GM23338 (cell line): ENCODE measurements at regions not wholly inside any gene's neighbourhood (a gene's known extent, or its start where the extent isn't known, plus 50 kb on each side); places are given as distances from the start of the nearest gene placed in this dataset.

Experiments used
- ATAC-seq: fragments of 200-7000 bp; cut with Tn5 transposase; 3 replicates; pipeline ENCODE4 v1.9.1; 2020
- DNase-seq: peaks from one replicate; pipeline ENCODE4 v3.0.0-alpha.2; 2015; ENCODE audit warnings: low spot score
- H2AFZ ChIP-seq: fragments of 200-600 bp; sonication (generic); 2 replicates; pipeline ENCODE4 v1.8.0; 2016; ENCODE audit warnings: antibody characterized with exemption, mild to moderate bottlenecking, moderate library complexity
- H3F3A ChIP-seq: fragments of 200-600 bp; sonication (generic); replicated peaks from 2 replicates; pipeline ENCODE4 v1.8.0; 2017; ENCODE audit warnings: antibody characterized with exemption, mixed run types, low read depth
- H3K27ac ChIP-seq: fragments of 200-600 bp; sonication (generic); 2 replicates; pipeline ENCODE4 v1.6.1; 2016; ENCODE audit warnings: low read depth
- H3K27me3 ChIP-seq: fragments of 200-600 bp; sonication (generic); 2 replicates; pipeline ENCODE4 v1.8.0; 2016; ENCODE audit warnings: mild to moderate bottlenecking, mixed run types, moderate library complexity; ENCODE audit not compliant: insufficient read depth
- H3K36me3 ChIP-seq: fragments of 200-600 bp; sonication (generic); 2 replicates; pipeline ENCODE4 v1.8.0; 2016; ENCODE audit warnings: mild to moderate bottlenecking; ENCODE audit not compliant: insufficient read depth
- H3K4me1 ChIP-seq: fragments of 200-600 bp; sonication (generic); 2 replicates; pipeline ENCODE4 v1.8.0; 2016; ENCODE audit warnings: mild to moderate bottlenecking, moderate library complexity; ENCODE audit not compliant: insufficient read depth
- H3K4me2 ChIP-seq: fragments of 200-600 bp; sonication (generic); 2 replicates; pipeline ENCODE4 v1.7.1; 2017; ENCODE audit warnings: mixed run types
- H3K4me3 ChIP-seq: fragments of 200-600 bp; sonication (generic); 2 replicates; pipeline ENCODE4 v1.6.1; 2016; ENCODE audit warnings: mixed run types
- H3K79me2 ChIP-seq: fragments of 200-600 bp; sonication (generic); replicated peaks from 2 replicates; pipeline ENCODE4 v1.8.0; 2017; ENCODE audit warnings: mild to moderate bottlenecking; ENCODE audit not compliant: insufficient read depth
- H3K9me2 ChIP-seq: fragments of 200-600 bp; sonication (generic); 2 replicates; pipeline ENCODE4 v1.8.0; 2017; ENCODE audit not compliant: insufficient read depth
- H4K20me1 ChIP-seq: fragments of 200-600 bp; sonication (generic); replicated peaks from 2 replicates; pipeline ENCODE4 v1.8.0; 2017; ENCODE audit warnings: mild to moderate bottlenecking; ENCODE audit not compliant: insufficient read depth
- H3K27ac Mint-ChIP-seq: 2 replicates; pipeline ENCODE4 v1.8.0; 2020; ENCODE audit warnings: inconsistent platforms, mild to moderate bottlenecking, moderate library complexity, mixed read lengths
- H3K27me3 Mint-ChIP-seq: 3 replicates; pipeline ENCODE4 v1.8.0; 2022; ENCODE audit warnings: low read depth, mild to moderate bottlenecking, moderate library complexity, mixed read lengths, inconsistent platforms; ENCODE audit not compliant: insufficient read depth, poor library complexity
- H3K36me3 Mint-ChIP-seq: 3 replicates; pipeline ENCODE4 v1.8.0; 2021; ENCODE audit warnings: low read depth, mild to moderate bottlenecking, inconsistent platforms, moderate library complexity, mixed read lengths
- H3K4me1 Mint-ChIP-seq: 3 replicates; pipeline ENCODE4 v1.8.0; 2020; ENCODE audit warnings: mild to moderate bottlenecking, inconsistent platforms, mixed read lengths
- H3K4me3 Mint-ChIP-seq: 3 replicates; pipeline ENCODE4 v1.8.0; 2021; ENCODE audit warnings: moderate library complexity, mild to moderate bottlenecking, inconsistent platforms, mixed read lengths
- H3K9me3 Mint-ChIP-seq: 3 replicates; pipeline ENCODE4 v1.8.0; 2020; ENCODE audit warnings: moderate library complexity, mild to moderate bottlenecking, inconsistent platforms, mixed read lengths
- CREB1 ChIP-seq: fragments of 250-450 bp; sonication (Bioruptor Pico); IDR thresholded peaks from 2 replicates; pipeline ENCODE4 v1.5.0; 2020; ENCODE audit warnings: low read depth, mild to moderate bottlenecking, moderate library complexity
- ETS1 ChIP-seq: IDR thresholded peaks from 2 replicates; pipeline ENCODE4 v1.6.1; 2016; ENCODE audit warnings: antibody characterized with exemption
- EZH2 ChIP-seq: fragments of 200-600 bp; sonication (generic); IDR thresholded peaks from one replicate; pipeline ENCODE4 v1.8.0; 2017; ENCODE audit warnings: antibody characterized with exemption, mild to moderate bottlenecking, low read depth; ENCODE audit not compliant: unreplicated experiment
- JUNB ChIP-seq: IDR thresholded peaks from one replicate; pipeline ENCODE4 v1.6.1; 2016; ENCODE audit warnings: antibody characterized with exemption; ENCODE audit not compliant: unreplicated experiment
- NANOG ChIP-seq: IDR thresholded peaks from 2 replicates; pipeline ENCODE4 v1.6.1; 2016; ENCODE audit warnings: antibody characterized with exemption, borderline replicate concordance
- POLR2AphosphoS5 ChIP-seq: IDR thresholded peaks from 2 replicates; pipeline ENCODE4 v1.6.1; 2016; ENCODE audit warnings: antibody characterized with exemption, low read depth
- ZNF462 ChIP-seq: fragments of 250-450 bp; sonication (Bioruptor Pico); IDR thresholded peaks from 2 replicates; pipeline ENCODE4 v1.5.0; 2020; ENCODE audit warnings: mild to moderate bottlenecking, moderate library complexity
- TF ChIP-seq, protein P1 (sequence below), 2 experiments: fragments of 200-600 bp in 1 of 2; sonication (generic) in 1 of 2; conservative IDR thresholded peaks; 2 replicates each; pipeline versions ENCODE4 v1.5.1 to v1.6.1; 2016 to 2017; ENCODE audit warnings: antibody characterized with exemption in 2 of 2, low read depth in 2 of 2, mild to moderate bottlenecking in 2 of 2, moderate library complexity in 1 of 2

- no peak for TF ChIP-seq JUNB
- TF ChIP-seq, protein P1, sequence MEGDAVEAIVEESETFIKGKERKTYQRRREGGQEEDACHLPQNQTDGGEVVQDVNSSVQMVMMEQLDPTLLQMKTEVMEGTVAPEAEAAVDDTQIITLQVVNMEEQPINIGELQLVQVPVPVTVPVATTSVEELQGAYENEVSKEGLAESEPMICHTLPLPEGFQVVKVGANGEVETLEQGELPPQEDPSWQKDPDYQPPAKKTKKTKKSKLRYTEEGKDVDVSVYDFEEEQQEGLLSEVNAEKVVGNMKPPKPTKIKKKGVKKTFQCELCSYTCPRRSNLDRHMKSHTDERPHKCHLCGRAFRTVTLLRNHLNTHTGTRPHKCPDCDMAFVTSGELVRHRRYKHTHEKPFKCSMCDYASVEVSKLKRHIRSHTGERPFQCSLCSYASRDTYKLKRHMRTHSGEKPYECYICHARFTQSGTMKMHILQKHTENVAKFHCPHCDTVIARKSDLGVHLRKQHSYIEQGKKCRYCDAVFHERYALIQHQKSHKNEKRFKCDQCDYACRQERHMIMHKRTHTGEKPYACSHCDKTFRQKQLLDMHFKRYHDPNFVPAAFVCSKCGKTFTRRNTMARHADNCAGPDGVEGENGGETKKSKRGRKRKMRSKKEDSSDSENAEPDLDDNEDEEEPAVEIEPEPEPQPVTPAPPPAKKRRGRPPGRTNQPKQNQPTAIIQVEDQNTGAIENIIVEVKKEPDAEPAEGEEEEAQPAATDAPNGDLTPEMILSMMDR (conservative IDR thresholded peaks at IDR 0.05; ENCODE audit: low read depth in 2 of 2) = peak; percentile 62 to 64
Observed at GRCh38 chr15:31887246-31887645, 143.1 kb upstream of the CHRNA7 start.

GRCh38 chr15:31892513-31892912 lies 137.8 kb upstream of the CHRNA7 start:
- no peaks in the 10 kb centered on the region for H3K4me1 ChIP-seq
- no peak overlapping the region for H3K4me3 ChIP-seq
- H3K79me2 ChIP-seq = no peaks in the 10 kb centered on the region
- Mint-ChIP-seq H3K27ac (no peak overlapping the region), H3K4me1 (no peaks in the 10 kb centered on the region), H3K36me3 (no peaks in the 10 kb centered on the region; the same call in 1 of the 3 replicates), H3K4me3 (no peak overlapping the region), H3K27me3 (peaks cover 3% of the 10 kb centered on the region), H3K9me3 (peaks cover 2% of the 10 kb centered on the region; the same call in 1 of the 3 replicates)
- H4K20me1 ChIP-seq = no peaks in the 10 kb centered on the region
- H3F3A ChIP-seq = no peaks in the 10 kb centered on the region
- no peaks in the 10 kb centered on the region for H3K36me3 ChIP-seq
- H3K27ac ChIP-seq = no peak overlapping the region
- H3K27me3 ChIP-seq = no peaks in the 10 kb centered on the region
- H3K9me2 ChIP-seq = peaks cover 6% of the 10 kb centered on the region; the same call in 1 of the 2 replicates
- no peak for DNase-seq
- H3K4me2 ChIP-seq = no peak overlapping the region
- ATAC-seq = no peak
- H2AFZ ChIP-seq = no peak overlapping the region
- no peak for TF ChIP-seq CREB1 (CRISPR knock-in tag)
- no peak for TF ChIP-seq POLR2AphosphoS5
- no peak for TF ChIP-seq EZH2
- TF ChIP-seq ZNF462 (CRISPR knock-in tag) = no peak
- no peak for TF ChIP-seq ETS1
- no peak for TF ChIP-seq NANOG
- TF ChIP-seq, protein P1 (conservative IDR thresholded peaks at IDR 0.05; ENCODE audit: low read depth in 2 of 2) = no peak

More at GRCh38 chr15:31887246-31887645, 143.1 kb upstream of the CHRNA7 start:
- Mint-ChIP-seq H3K4me1 (no peaks in the 10 kb centered on the region), H3K27me3 (no peaks in the 10 kb centered on the region), H3K36me3 (no peaks in the 10 kb centered on the region), H3K27ac (no peak overlapping the region), H3K4me3 (no peak overlapping the region), H3K9me3 (no peaks in the 10 kb centered on the region; the same call in 2 of the 3 replicates)
- peak overlapping the region; percentile 18; the same call in 1 of the 2 replicates for H3K4me3 ChIP-seq
- H3K4me1 ChIP-seq = no peaks in the 10 kb centered on the region
- H3K36me3 ChIP-seq = no peaks in the 10 kb centered on the region
- H3K9me2 ChIP-seq = peaks cover 3% of the 10 kb centered on the region; the same call in 1 of the 2 replicates
- H3K4me2 ChIP-seq = peak overlapping the region; percentile 38; the same call in 1 of the 2 replicates
- H2AFZ ChIP-seq = peak overlapping the region; percentile 87
- no peaks in the 10 kb centered on the region for H4K20me1 ChIP-seq
- H3K27me3 ChIP-seq = no peaks in the 10 kb centered on the region
- ATAC-seq = peak; percentile 100
- H3K27ac ChIP-seq = no peak overlapping the region
- H3F3A ChIP-seq = no peaks in the 10 kb centered on the region
- no peaks in the 10 kb centered on the region for H3K79me2 ChIP-seq
- DNase-seq = peak; percentile 74
